ENCODE measurements at regions not wholly inside any gene's neighbourhood (a gene's known extent, or its start where the extent isn't known, plus 50 kb on each side); places are given as distances from the start of the nearest gene placed in this dataset.
"Not testable (repeated sequence)": the region's sequence is repeated elsewhere in the genome, so short reads cannot be mapped to it uniquely, and the experiment has no call there.

GRCh38 chr2:176999301-176999700 is 213.3 kb upstream of the HNRNPA3 start:
- DNase-seq (ENCODE audit: low read depth in 1 of 2, low spot score in 1 of 2), result no peak

GRCh38 chr2:177000061-177000714 is 212.4 kb upstream of the HNRNPA3 start:
- DNase-seq (ENCODE audit: low read depth in 1 of 2, low spot score in 1 of 2), result no peak

- DNase-seq (ENCODE audit: low read depth in 1 of 2, low spot score in 1 of 2), result no peak
These were observed 211.9 kb upstream of the HNRNPA3 start for GRCh38 chr2:177000715-177001072.

DNA sequence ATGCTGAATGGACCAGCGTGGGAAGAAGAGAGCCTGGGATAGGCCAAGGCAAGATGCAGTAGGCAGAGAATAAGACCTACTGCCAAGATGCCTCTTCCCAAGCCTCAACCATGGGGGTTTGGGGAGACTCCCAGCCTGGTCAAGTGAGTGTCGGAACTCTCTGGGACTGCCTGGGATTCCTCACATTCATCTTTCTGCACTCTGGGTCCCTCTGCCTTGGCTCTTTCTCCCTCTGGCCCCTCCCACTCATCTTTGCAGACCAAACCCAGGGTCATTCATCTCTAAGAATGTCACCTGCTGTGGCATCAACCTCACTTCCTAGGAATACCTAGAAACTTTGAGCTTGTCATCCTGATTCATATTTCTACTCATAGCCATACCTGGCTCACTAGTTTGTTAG is 211.3 kb upstream of the HNRNPA3 start:
- no peak for DNase-seq (ENCODE audit: low read depth in 1 of 2, low spot score in 1 of 2)

DNA sequence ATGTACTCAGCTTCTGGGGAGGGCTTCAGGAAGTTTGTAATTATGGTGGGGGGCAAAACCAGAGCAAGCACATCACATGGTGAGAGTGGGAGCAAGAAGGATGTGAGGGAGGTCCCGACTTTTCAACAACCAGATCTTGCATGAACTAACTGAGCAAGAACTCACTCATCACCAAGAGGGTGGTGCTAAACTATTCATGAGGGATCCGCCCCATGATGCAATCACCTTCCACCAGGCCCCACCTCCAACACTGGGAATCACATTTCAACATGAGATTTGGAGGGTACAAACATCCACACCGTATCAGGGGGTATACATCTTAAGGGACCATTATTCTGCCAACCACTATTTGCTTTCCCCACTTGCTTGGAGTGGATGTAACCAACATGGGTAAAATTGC is 209.6 kb upstream of the HNRNPA3 start:
- no peak for DNase-seq (ENCODE audit: low read depth in 1 of 2, low spot score in 1 of 2)

GRCh38 chr2:177007726-177008125 is 204.9 kb upstream of the HNRNPA3 start:
- not testable (repeated sequence) for DNase-seq (ENCODE audit: low read depth in 1 of 2, low spot score in 1 of 2)

GRCh38 chr2:177008662-177009061 is 203.9 kb upstream of the HNRNPA3 start:
- DNase-seq (ENCODE audit: low read depth in 1 of 2, low spot score in 1 of 2), result not testable (repeated sequence)

DNA sequence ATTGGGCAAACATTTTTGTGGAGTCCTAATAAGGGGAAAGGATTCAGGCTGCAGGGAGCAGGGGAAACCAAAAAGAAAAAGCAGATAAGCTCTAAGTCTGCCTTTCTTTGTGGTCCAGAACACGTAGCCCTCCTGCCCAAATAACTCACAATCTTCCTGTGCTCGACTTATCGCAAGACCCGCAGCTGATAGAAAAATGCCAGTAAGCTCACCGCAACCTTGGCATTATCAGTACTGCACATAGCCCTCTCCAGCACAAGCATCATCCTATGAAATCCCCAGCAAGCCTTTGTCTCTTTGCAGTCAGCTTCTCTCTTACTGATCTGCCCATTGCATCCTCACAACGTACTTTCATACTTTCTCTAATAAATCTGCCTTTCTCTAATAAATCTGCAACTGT is 202.4 kb upstream of the HNRNPA3 start:
- no peak for DNase-seq (ENCODE audit: low read depth in 1 of 2, low spot score in 1 of 2)

DNA sequence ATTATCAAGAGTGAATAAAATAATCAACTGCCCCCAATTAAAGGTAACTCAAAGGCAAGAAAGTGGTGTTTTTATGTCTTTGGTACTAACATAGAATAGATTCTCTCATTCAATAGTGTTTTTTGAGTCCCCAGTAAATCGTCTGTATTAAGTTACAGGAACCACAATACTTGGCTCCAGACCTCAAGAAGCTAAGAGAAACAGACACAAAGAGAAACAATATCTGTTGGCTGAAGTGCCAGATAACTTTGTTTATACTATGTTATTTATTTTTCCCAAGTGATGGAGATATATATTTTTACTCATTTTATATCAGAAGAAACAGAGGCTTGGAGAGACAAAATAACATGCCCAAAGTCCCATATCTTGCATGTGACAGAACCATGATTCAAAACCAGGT is 201.7 kb upstream of the HNRNPA3 start:
- DNase-seq (ENCODE audit: low read depth in 1 of 2, low spot score in 1 of 2), result no peak

GRCh38 chr2:177014946-177015345 is 197.6 kb upstream of the HNRNPA3 start:
- DNase-seq (ENCODE audit: low read depth in 1 of 2, low spot score in 1 of 2), result no peak

GRCh38 chr2:177015356-177015923 is 197.2 kb upstream of the HNRNPA3 start:
- no peak for DNase-seq (ENCODE audit: low read depth in 1 of 2, low spot score in 1 of 2)

GRCh38 chr2:177020524-177021119 is 192.0 kb upstream of the HNRNPA3 start:
- no peak for DNase-seq (ENCODE audit: low read depth in 1 of 2, low spot score in 1 of 2)

DNA sequence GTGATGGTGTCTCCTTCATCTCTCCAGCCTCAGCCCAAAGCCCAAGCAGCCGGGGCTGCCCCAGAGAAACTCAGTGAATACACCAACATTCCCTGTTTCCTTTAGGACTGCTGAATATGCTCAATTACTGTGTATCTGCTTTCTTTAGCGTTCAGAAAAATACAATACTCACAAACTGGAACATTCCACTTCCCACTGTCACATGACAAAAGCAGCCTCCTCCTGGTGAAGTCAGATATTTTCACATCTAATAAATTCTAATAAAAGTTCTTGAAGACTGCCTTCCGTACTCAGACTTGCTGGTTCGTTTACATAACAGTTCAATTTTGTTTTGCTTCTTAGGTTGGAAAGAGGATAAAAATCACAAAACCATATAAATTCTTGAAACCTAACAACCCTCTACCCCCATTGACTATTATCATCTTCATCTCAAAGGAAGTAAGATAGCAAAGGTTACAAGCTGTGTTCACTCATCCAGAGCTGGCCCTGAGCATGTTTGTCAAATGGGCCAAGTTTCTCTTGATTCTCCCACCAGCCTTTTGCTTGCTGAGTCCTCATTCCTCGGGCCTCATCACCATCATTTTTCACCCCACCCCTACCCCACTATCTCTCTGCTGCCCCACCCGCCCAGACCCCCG is 190.8 kb upstream of the HNRNPA3 start:
- no peak for DNase-seq (ENCODE audit: low read depth in 1 of 2, low spot score in 1 of 2)

- DNase-seq (ENCODE audit: low read depth in 1 of 2, low spot score in 1 of 2), result no peak
These were observed 187.8 kb upstream of the HNRNPA3 start for GRCh38 chr2:177024765-177025164.

GRCh38 chr2:177026253-177026652 is 186.3 kb upstream of the HNRNPA3 start:
- DNase-seq (ENCODE audit: low read depth in 1 of 2, low spot score in 1 of 2), result no peak

- DNase-seq (ENCODE audit: low read depth in 1 of 2, low spot score in 1 of 2), result no peak
These were observed 185.6 kb upstream of the HNRNPA3 start for GRCh38 chr2:177026956-177027355.

- DNase-seq (ENCODE audit: low read depth in 1 of 2, low spot score in 1 of 2), result no peak
These were observed 184.3 kb upstream of the HNRNPA3 start for GRCh38 chr2:177028296-177028695.

DNA sequence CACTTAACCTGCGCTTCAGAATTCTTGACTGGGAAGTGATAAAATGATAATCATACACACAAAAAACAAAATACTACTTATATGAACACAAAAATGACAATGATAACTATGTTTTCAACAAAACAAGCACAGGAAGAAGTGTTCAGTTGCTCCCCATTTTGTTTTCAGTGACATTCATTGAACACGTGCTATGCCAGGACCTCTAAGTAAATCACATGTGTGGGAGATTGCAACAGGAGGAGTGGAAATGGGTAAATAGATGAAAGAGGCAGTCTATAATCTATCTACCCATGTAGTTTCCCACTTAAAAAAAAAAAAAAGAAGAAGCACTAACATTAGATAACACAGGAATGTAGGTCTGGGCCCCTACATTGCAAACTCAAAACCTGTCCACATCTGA is 183.5 kb upstream of the HNRNPA3 start:
- no peak for DNase-seq (ENCODE audit: low read depth in 1 of 2, low spot score in 1 of 2)

- no peak for DNase-seq (ENCODE audit: low read depth in 1 of 2, low spot score in 1 of 2)
These were observed 183.1 kb upstream of the HNRNPA3 start for GRCh38 chr2:177029501-177029900.

DNA sequence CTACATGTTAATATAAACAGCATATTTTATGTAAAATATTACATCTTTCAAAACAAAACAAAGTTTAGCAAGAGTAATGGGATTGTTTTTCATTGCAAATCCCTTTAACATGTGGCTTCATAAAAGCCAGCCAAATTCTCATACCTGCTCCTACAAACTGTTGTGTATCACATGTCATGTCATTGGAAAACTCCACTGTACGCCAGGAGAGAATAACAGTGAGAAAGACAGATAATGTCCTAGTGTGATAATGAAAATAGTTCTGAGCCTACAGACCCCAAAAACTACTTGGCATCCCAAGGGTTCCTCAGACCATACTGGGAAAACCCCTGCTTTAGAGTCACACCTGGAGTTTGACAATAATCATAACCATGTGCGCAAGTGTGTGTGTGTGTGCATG is 182.7 kb upstream of the HNRNPA3 start:
- DNase-seq (ENCODE audit: low read depth in 1 of 2, low spot score in 1 of 2), result no peak

DNA sequence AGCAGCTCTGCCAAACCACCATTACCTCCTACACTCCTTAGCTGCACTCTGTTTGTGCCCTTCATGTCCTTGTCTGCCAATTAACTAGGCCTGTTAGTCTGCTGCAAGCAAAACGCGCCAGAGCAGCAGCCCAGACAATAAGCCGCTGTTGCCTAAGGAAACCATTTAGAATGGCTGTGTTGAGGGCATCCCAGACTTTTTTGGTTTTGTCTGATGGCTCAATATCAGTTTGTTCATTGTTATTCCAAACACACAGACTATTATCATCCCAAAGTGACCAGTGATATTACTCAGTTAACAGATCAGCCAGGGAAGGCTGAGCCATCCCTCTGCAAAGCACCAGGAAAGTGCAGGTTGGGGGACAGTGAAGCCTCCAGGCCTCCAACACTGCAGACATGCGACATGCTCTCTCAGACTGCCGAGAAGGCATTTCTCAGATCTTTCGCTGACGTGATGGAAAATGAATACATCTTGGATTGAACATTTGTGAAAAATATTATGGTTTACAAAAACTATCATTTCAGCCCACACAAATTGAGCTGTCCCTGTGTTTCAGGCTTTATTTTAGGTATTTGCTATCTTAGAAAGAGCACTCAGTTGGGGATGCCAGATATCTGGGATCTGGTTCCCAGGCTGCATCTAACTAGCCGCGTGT is 182.0 kb upstream of the HNRNPA3 start:
- DNase-seq (ENCODE audit: low read depth in 1 of 2, low spot score in 1 of 2), result no peak
